ENCODE measurements at regions not wholly inside any gene's neighbourhood (a gene's known extent, or its start where the extent isn't known, plus 50 kb on each side); places are given as distances from the start of the nearest gene placed in this dataset.
A peak's percentile ranks its signal among the peaks of the same experiment; 100 is the strongest.

- DNase-seq: no peak
Observed at GRCh38 chr2:21543630-21544029, 419.9 kb downstream of the TDRD15 start.

- DNase-seq: no peak
Observed at GRCh38 chr2:21544392-21544791, 420.6 kb downstream of the TDRD15 start.

GRCh38 chr2:21552981-21553380, 429.2 kb downstream of the TDRD15 start:
- peak; percentile 25 to 26 for DNase-seq

GRCh38 chr2:21559351-21559750, 435.6 kb downstream of the TDRD15 start:
- no peak for DNase-seq

- peak in 1 of 2 donors; percentile 4 for DNase-seq
Observed at GRCh38 chr2:21561965-21562364, 438.2 kb downstream of the TDRD15 start.

- DNase-seq: no peak
Observed at GRCh38 chr2:21567395-21567794, 443.6 kb downstream of the TDRD15 start.

DNA sequence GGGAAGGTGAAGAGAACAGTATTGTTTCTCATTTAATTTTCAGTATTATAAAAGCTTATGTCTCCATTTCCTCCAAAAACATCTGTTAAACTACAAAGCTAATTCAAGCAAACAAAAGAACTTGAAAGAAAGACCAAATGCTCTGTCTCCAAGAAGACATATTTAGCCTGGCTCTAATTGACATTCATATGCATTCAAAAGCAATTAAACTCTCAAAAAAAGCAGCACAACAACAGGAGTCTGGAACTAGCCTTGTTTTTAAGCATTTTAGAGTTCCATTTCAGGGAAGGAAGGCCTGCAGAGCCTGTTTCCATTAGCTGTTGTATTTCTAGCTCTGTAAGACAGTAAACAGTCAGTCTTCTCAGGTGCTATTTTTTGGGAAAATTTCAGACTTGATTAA, 447.9 kb downstream of the TDRD15 start:
- no peak for DNase-seq

GRCh38 chr2:21580391-21580790, 456.6 kb downstream of the TDRD15 start:
- no peak for DNase-seq

- no peak for DNase-seq
Observed at GRCh38 chr2:21585881-21586280, 462.1 kb downstream of the TDRD15 start.

DNA sequence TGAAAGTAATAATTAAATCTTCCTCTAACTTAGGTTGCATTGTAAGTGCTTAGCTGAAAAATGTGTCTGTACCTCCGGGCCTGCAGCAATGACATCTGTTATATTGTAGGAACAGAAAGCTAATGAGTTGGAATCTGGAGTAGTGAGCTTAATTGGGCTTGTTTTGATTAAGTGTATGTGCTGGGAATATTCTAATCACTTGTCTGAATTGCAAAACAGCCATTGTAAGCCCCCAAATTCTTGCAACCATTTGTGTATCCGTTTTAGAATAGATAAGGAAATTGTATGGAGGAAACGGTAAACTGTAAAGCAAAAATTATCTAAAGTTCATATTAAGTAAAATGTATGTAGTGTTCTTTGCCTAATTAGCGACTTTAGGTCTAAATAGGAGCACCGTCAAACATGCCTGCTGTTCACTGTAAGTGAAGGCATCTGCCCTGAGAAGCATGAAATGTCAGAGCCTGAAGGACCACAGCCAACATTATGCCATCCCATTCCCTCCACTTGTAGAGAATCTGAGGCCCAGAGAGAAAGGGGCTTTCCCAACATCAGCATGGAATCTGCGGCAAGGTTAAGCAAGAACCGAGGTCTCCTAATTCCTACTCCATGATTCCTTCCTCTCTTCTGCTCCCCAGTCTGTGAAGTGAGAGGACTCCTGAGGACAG, 466.4 kb downstream of the TDRD15 start:
- no peak for DNase-seq

- no peak for DNase-seq
Observed at GRCh38 chr2:21591926-21592325, 468.2 kb downstream of the TDRD15 start.

DNA sequence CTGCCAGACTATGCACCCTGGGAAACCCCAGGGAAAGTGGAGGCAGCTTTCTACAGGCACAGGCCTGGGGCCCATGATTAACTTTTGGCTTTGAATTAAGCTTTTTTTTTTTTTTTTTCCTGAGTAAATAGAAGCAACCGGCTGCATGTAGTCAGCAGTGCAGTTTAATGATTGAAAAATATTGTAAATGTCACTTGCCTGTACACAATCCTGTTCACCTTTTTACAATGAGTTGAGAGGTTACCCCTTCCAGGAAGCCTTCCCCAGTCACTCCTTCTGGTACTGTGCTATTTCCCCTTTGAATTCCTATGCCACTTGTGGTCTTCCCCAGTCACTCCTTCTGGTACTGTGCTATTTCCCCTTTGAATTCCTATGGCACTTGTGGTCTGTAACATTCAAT, 475.6 kb downstream of the TDRD15 start:
- DNase-seq: no peak

DNA sequence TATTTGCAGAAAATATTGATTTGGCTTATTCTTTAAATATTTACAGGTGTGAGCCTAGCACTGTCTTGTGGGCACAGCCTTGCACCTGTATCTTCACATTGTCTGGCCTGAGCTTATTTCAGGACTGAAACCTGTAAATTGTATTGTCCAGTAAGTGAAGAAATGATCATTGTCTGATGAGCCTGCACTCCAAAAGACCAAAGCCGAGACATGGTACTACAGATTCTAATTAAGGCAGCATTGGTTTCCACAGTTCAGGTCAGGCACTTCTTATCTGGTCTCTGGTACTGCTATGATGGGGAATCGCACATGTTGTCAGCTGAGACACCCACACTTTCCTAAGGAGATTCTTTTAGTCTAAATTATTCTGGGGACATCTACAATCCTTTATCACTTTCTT, 479.0 kb downstream of the TDRD15 start:
- DNase-seq: no peak

DNA sequence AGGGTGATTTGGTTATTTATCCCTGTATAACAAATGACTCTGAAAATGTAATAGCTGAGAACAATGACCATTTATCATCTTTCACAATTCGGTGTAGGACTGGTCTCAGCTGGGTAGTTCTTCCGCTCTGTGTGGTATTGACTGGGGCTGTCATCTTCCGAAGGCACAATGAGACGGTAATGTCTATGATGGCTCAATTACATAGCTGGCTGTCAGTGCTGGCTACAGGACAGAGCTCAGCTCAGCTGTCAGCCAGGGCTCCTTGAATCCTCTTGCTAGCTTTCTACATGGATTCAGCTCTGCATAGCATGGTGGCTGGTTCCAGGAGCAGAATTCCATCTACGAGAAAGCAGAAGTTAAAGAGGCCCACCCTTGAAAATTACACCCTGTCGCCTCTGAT, 483.8 kb downstream of the TDRD15 start:
- DNase-seq: no peak

DNA sequence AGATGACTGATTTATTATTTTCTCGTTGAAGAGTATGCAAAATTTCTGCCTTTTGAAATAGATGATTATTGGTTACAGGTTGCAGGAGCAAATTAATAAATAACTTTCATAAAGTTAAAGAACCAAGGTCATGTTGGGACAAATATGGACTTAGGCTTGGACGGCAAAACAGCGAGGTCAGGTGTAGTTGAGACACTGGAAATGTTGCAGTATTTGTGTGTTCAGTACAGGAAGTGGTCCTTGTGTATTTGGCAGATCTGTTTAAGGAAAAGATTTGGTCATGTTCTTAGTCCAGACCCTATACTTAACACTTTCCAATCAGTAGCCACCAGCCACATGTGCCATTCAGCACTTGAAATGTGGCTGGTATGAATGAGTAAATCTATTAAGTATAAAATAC, 486.5 kb downstream of the TDRD15 start:
- no peak for DNase-seq

DNA sequence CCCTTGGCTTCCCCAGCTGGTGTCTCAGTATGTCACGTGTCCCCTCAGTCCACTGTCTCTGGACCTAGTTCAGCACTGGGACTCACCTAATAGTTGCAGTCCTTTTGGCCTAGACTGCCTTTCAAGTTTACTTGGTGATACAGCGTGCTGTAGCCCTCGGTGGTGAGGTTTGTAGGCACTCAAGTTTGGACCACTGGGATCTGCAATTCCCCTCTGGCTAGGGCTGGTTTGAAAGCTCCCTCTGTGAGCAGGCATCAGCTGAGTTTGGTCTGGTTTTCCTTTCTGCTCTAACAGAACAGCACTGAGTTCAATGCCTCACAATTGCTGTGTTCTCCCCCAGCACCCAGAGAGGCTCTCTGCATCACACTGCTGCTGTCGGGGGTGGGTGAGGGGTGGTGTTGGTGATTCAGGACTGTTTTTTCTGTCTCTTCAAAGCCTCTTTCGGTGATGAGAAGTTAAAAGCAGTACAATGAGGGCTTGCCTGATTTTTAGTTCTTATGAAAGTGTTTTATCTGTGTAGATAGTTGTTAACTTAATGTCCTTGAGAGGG, 494.2 kb downstream of the TDRD15 start:
- no peak for DNase-seq

DNA sequence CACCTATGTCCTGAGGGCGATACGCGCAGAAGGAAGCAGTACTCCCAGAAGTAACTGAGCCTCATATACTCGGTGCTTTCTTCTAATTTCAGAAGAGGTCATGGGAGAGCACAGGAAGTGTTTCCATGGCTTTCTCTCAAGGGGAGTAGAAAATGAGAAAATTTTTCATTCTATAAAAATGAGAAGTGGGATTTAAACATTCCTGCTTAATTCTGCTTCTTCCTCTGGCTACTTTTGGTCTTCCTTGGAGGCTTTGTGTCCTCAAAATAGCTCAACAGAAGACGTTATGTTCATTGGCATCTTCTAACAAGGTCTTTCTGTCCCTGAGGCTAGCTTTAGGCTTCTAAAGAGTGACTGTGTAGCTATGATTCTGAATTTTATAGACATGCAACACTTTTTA, 497.0 kb downstream of the TDRD15 start:
- no peak for DNase-seq

DNA sequence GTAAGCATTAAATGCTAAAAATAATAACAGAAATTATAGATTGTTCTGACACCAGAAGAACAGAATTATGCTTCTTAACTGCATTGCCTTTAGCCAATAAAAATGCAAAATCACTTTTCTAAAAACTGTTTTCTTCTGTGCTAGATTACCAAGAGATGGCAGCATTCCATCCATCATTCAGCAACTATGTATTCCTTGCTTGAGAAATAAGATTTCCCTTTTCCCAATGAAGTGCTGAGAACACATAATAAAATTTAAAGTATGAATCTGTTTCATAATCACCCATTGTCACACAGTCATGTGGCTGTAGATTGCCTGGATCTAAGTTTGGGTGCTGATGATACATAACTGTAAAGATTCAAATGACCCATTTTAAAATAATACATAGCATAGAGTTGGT, 504.2 kb downstream of the TDRD15 start:
- no peak for DNase-seq

DNA sequence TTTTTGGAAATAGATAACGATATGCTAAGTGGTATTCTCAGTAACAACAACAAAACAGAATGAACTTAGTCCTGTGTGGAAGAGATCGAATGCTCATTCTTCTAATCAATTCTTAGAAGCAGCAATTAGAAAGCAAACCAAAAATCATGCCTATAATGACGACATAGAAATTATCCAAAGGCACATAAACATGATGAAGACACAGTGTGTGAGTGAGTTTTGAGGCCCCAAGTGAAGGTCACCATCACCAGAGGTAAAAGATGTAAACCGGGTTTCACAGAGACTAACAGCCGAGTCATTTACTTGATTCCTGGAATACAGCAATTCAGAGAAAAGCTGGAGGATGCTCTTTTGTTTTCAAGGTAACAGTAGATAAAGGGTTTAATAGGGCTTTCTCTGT, 509.2 kb downstream of the TDRD15 start:
- no peak for DNase-seq

- DNase-seq: no peak
Observed at GRCh38 chr2:21633466-21633865, 509.7 kb downstream of the TDRD15 start.

GRCh38 chr2:21633911-21634310, 510.1 kb downstream of the TDRD15 start:
- DNase-seq: no peak

DNA sequence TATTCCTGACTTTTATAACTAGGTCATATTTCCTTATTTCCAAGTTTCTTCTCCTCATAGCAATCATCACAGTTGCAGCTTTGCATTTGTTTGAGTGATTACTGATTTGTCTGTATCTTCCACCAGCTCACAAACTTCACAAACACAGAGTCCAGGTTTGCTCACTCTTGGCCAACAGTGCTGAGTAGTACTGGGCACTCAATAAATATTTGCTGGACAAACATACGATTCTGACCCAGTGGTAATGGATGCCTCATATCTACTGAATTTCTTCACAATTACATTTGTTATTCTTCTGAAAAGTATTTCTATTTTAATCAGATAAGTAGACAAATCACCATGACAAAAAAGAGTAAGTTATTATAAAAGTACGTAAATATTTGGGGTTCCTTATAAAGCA, 516.3 kb downstream of the TDRD15 start:
- no peak for DNase-seq

GRCh38 chr2:21642647-21643046, 518.9 kb downstream of the TDRD15 start:
- no peak for DNase-seq

DNA sequence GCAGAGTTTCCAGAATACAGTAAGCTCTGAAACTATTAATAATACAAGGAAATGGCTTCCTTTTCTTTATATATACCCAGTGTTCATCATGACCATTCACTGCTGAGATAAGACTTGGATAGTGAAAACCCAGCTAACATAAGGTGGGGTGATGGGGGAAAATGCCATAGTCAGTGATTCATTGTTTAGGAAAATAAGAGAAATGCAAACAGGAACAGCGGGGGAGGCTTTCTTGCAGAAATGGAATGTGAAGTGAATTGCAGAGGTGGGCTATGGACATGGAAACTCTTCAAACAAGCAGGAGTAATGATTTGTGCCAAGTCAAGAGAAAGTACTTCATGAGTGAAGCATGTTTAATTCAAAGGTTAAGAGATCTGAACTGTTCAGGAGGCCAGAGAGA, 519.4 kb downstream of the TDRD15 start:
- DNase-seq: no peak

DNA sequence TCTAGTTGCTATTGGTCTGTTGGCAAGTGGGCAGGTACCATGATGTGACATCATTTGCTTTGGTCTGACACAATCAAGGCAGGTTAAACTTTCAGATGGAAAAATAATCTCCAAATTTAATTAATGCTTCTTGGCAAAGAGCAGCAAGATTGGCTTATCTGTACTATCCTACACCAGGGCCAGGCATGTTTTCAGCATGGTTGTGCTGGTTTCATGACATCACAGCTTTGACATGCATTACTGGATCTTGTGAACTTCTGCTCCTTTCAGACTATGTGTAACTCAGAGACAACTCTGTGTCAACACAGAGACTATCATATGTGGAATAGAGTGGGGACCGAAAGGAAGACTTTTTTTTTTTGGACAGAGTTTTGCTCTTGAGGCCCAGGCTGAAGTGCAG, 520.5 kb downstream of the TDRD15 start:
- no peak for DNase-seq
